Right lobe of liver (tissue), 4 donors: ENCODE measurements at regions not wholly inside any gene's neighbourhood (a gene's known extent, or its start where the extent isn't known, plus 50 kb on each side); places are given as distances from the start of the nearest gene placed in this dataset.

Source experiments
- CTCF ChIP-seq, 4 donors: fragments of 200-600 bp in 3 of 4; fragments of 450-650 bp in 1 of 4; IDR thresholded peaks; one replicate each; pipeline versions ENCODE4 v1.5.1 to v1.8.0; 2016 to 2022; ENCODE audit warnings: antibody characterized with exemption in 4 of 4, mild to moderate bottlenecking in 2 of 4
- POLR2A ChIP-seq: fragments of 450-650 bp; IDR thresholded peaks from one replicate; pipeline ENCODE4 v1.6.1; 2017; ENCODE audit warnings: antibody characterized with exemption, mild to moderate bottlenecking
- donor health status: DM: no; HTN: no; CAD: no.
- donor health status: DM: no; HTN: no; CAD: no.
- donor health status: DM: no; HTN: yes; CAD: no.

- TF ChIP-seq CTCF (IDR thresholded peaks at IDR 0.05) (no peak), POLR2A (no peak)
Measured at GRCh38 chr21:38918607-38919346, 113.0 kb downstream of the ETS2 start.
